ENCODE measurements at regions not wholly inside any gene's neighbourhood (a gene's known extent, or its start where the extent isn't known, plus 50 kb on each side); places are given as distances from the start of the nearest gene placed in this dataset.
"Not testable (repeated sequence)": the region's sequence is repeated elsewhere in the genome, so short reads cannot be mapped to it uniquely, and the experiment has no call there.

DNA sequence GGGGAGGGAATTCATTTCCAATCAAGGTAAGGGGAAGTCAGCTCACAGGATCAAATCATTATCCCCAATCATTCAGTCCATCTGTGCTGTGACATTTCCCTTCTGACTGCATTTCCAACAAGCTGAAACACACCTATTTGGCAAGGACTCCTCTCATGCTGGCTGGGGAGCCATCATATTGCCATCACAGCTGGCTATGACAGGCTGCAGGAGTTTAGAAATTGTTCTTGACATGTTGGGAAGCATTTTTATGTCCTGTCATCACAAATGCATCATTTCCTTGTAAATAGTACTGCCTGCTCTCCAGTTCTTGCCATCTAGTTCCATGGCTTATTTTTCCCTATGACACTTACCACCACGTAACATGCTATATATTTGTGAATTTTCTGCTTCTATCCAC, 113.9 kb upstream of the TMEM170B start:
- Histone ChIP-seq H4K20me1 (ENCODE audit: insufficient read depth, low read depth, low read length) (no peaks in the 10 kb centered on the region), H3K9me2 (replicated peaks; ENCODE audit: insufficient read depth, low read length) (no peaks in the 10 kb centered on the region), H3K27ac (ENCODE audit: low read length) (no peak overlapping the region), H3K4me3 (ENCODE audit: low read length) (no peak overlapping the region), H3K4me1 (ENCODE audit: low read length) (no peaks in the 10 kb centered on the region), H3K9ac (ENCODE audit: low read length) (no peak overlapping the region), H3K27me3 (ENCODE audit: low read length) (no peaks in the 10 kb centered on the region), H3K4me2 (ENCODE audit: low read depth, low read length, poor library complexity, severe bottlenecking) (no peak overlapping the region), H2AFZ (ENCODE audit: low read length) (no peak overlapping the region), H3K79me2 (ENCODE audit: low read length) (no peaks in the 10 kb centered on the region), H3K36me3 (ENCODE audit: insufficient read depth, low read length) (no peaks in the 10 kb centered on the region), H3K9me3 (ENCODE audit: low read length) (no peaks in the 10 kb centered on the region)
- DNase-seq: no peak

DNA sequence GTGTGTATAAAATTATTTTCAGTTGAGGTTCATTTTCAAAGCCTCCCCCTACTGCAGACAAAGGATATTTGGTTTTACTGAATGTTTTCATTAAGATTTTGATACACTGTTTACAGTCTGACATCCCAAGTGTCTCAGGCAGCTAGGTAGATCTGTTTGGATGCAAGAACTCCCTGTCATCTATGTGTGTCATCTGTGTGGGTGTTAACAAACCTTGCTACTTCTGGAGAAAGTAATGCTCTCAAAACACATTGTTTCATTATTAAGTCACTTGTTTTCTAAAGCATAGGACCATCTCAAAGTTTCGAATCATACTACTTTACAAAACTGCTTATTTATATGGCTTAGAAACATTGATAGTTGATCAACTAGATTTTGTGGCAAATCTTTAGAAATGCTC, 114.5 kb upstream of the TMEM170B start:
- no peak overlapping the region for H2AFZ ChIP-seq (ENCODE audit: low read length)
- no peak overlapping the region for H3K4me2 ChIP-seq (ENCODE audit: low read depth, low read length, poor library complexity, severe bottlenecking)
- no peak for DNase-seq
- no peaks in the 10 kb centered on the region for H3K9me3 ChIP-seq (ENCODE audit: low read length)
- H3K4me3 ChIP-seq (ENCODE audit: low read length): no peak overlapping the region
- no peak overlapping the region for H3K27ac ChIP-seq (ENCODE audit: low read length)
- H3K27me3 ChIP-seq (ENCODE audit: low read length): no peaks in the 10 kb centered on the region
- H3K79me2 ChIP-seq (ENCODE audit: low read length): no peaks in the 10 kb centered on the region
- H3K9ac ChIP-seq (ENCODE audit: low read length): no peak overlapping the region
- H3K4me1 ChIP-seq (ENCODE audit: low read length): no peaks in the 10 kb centered on the region
- no peaks in the 10 kb centered on the region for H3K9me2 ChIP-seq (replicated peaks; ENCODE audit: insufficient read depth, low read length)
- no peaks in the 10 kb centered on the region for H3K36me3 ChIP-seq (ENCODE audit: insufficient read depth, low read length)
- no peaks in the 10 kb centered on the region for H4K20me1 ChIP-seq (ENCODE audit: insufficient read depth, low read depth, low read length)

DNA sequence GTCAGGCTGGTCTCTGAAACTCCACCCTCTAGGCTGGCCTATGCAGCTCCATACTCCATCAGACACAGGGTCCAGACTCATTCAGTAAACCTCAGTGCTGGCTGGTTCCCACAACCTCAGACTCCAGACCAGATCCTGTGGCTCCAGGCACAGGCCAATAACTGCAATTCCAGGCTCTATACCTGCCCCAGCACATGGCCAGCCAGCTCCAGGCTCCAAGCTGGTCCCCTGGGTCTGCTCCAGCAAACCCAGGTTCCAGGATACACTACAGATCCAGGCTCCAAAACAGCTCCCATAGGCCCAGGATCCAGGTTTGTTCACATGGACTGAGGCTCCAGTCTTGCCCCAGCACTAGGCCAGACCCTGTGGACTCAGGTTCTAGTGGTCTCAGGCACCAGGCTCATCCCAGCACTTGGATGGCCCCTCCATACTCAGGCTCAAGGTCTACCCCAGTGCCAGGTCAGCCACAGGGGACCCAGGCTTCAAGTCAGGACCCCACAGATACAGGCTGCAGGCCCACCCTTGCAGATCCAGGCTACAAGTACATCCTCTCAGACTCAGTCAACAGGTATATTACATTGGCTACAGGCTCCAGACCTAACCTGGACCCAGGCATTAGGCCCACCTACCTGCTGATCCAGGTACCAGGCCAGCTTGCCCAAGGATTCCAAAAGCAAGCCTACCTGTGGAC, 117.6 kb upstream of the TMEM170B start:
- H2AFZ ChIP-seq (ENCODE audit: low read length): no peak overlapping the region
- DNase-seq: no peak
- H4K20me1 ChIP-seq (ENCODE audit: insufficient read depth, low read depth, low read length): no peaks in the 10 kb centered on the region
- H3K27me3 ChIP-seq (ENCODE audit: low read length): no peaks in the 10 kb centered on the region
- H3K4me3 ChIP-seq (ENCODE audit: low read length): no peak overlapping the region
- H3K9me2 ChIP-seq (replicated peaks; ENCODE audit: insufficient read depth, low read length): no peaks in the 10 kb centered on the region
- H3K27ac ChIP-seq (ENCODE audit: low read length): no peak overlapping the region
- H3K4me2 ChIP-seq (ENCODE audit: low read depth, low read length, poor library complexity, severe bottlenecking): no peak overlapping the region
- no peak overlapping the region for H3K9ac ChIP-seq (ENCODE audit: low read length)
- H3K79me2 ChIP-seq (ENCODE audit: low read length): no peaks in the 10 kb centered on the region
- H3K4me1 ChIP-seq (ENCODE audit: low read length): no peaks in the 10 kb centered on the region
- H3K36me3 ChIP-seq (ENCODE audit: insufficient read depth, low read length): no peaks in the 10 kb centered on the region
- no peaks in the 10 kb centered on the region for H3K9me3 ChIP-seq (ENCODE audit: low read length)

DNA sequence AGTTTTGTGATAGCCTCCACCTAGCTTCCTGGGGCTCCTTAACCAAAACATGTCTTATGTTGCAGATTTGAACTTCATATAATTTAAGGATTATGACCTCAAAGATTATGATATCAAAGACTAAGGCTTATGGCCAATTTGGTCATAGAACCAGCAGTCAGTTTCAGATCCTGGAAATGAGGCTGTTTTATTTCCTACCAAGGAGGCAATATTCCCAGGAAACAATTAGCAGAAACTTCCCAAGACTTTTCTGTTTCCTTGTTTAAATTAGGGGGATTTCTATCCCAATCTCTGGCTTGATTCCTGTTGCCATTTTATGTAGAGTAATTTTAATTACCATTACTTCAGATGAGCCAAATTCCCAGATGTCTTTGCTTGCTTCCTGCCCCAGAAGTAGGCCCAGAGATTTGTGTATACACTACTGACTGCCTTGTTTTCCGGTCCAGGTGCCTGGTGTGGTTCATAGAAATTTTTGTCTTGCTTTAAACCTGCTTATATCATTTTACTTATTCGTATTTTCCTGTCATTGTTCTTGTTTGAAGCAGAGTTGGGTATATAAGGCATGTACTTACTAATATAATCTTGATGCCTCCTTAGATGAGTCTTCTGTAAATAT, 119.2 kb upstream of the TMEM170B start:
- H2AFZ ChIP-seq (ENCODE audit: low read length): no peak overlapping the region
- H3K4me3 ChIP-seq (ENCODE audit: low read length): no peak overlapping the region
- no peak overlapping the region for H3K4me2 ChIP-seq (ENCODE audit: low read depth, low read length, poor library complexity, severe bottlenecking)
- no peak overlapping the region for H3K27ac ChIP-seq (ENCODE audit: low read length)
- no peaks in the 10 kb centered on the region for H3K79me2 ChIP-seq (ENCODE audit: low read length)
- H3K9ac ChIP-seq (ENCODE audit: low read length): no peak overlapping the region
- H3K27me3 ChIP-seq (ENCODE audit: low read length): no peaks in the 10 kb centered on the region
- H3K36me3 ChIP-seq (ENCODE audit: insufficient read depth, low read length): no peaks in the 10 kb centered on the region
- H3K9me3 ChIP-seq (ENCODE audit: low read length): no peaks in the 10 kb centered on the region
- no peaks in the 10 kb centered on the region for H3K4me1 ChIP-seq (ENCODE audit: low read length)
- no peak for DNase-seq
- H4K20me1 ChIP-seq (ENCODE audit: insufficient read depth, low read depth, low read length): no peaks in the 10 kb centered on the region
- H3K9me2 ChIP-seq (replicated peaks; ENCODE audit: insufficient read depth, low read length): no peaks in the 10 kb centered on the region

DNA sequence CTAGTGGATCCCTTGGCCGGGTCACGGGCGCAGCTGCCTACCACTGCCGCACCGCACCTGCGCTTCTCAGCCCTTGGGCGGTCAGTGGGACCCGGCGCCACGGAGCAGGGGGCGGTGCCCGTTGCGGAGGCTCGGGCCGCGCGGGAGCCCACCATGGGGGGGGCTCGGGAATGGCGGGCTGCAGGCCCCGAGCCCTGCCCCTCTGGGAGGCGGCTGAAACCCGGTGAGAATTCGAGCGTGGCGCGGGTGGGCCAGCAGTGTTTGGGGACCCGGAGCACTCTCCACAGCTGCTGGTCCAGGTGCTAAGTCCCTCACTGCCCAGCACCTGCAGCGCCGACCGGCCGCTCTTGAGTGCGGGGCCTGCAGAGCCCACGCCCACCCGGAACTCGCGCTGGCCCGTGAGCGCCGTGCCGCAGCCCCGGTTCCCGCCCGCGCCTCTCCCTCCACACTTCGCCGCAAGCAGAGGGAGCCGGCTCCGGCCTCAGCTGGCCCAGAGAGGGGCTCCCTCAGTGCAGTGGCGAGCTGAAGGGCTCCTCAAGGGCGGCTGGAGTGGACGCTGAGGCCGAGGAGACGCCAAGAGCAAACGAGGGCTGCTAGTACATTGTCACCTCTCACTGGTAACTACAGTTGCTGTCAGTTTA, 120.5 kb upstream of the TMEM170B start:
- H3K4me2 ChIP-seq (ENCODE audit: low read depth, low read length, poor library complexity, severe bottlenecking): no peak overlapping the region
- no peak overlapping the region for H3K9ac ChIP-seq (ENCODE audit: low read length)
- no peaks in the 10 kb centered on the region for H4K20me1 ChIP-seq (ENCODE audit: insufficient read depth, low read depth, low read length)
- H2AFZ ChIP-seq (ENCODE audit: low read length): no peak overlapping the region
- no peaks in the 10 kb centered on the region for H3K27me3 ChIP-seq (ENCODE audit: low read length)
- H3K27ac ChIP-seq (ENCODE audit: low read length): no peak overlapping the region
- no peak overlapping the region for H3K4me3 ChIP-seq (ENCODE audit: low read length)
- H3K9me3 ChIP-seq (ENCODE audit: low read length): no peaks in the 10 kb centered on the region
- H3K9me2 ChIP-seq (replicated peaks; ENCODE audit: insufficient read depth, low read length): no peaks in the 10 kb centered on the region
- H3K4me1 ChIP-seq (ENCODE audit: low read length): no peaks in the 10 kb centered on the region
- H3K36me3 ChIP-seq (ENCODE audit: insufficient read depth, low read length): no peaks in the 10 kb centered on the region
- H3K79me2 ChIP-seq (ENCODE audit: low read length): no peaks in the 10 kb centered on the region
- DNase-seq: no peak

DNA sequence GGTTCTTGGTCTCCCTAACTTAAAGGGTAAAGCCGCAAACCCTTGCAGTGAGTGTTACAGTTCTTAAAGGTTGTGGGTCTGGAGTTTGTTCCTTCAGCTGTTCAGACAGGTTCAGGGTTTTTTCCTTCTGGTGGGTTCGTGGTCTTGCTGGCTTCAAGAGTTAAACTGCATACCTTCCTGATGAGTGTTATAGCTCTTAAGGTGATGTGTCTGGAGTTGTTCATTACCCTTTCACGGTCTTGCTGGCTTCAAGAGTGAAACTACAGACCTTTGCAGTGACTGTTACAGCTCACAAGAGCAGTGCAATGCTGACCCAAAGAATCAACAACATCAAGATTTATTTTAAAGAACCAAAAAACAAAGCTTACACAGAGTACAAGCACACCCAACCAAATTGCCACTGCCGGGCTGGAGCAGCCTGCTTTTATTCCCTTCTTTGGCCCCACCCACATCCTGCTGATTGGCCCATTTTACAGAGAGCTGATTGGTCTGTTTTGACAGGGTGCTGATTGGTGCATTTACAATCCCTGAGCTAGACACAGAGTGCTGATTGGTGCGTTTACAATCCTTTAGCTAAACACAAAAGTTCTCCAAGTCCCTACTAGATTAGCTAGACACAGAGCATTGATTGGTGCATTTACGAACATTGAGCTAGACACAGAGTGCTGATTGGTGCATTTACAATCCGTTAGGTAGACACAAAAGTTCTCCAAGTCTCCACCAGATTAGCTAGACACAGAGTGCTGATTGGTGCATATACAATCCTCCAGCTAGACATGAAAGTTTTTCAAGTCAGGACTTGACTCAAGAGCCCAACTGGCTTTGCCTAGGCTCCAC, 121.2 kb upstream of the TMEM170B start:
- H3K9me3 ChIP-seq (ENCODE audit: low read length); H3K4me1 ChIP-seq (ENCODE audit: low read length): not testable (repeated sequence)

DNA sequence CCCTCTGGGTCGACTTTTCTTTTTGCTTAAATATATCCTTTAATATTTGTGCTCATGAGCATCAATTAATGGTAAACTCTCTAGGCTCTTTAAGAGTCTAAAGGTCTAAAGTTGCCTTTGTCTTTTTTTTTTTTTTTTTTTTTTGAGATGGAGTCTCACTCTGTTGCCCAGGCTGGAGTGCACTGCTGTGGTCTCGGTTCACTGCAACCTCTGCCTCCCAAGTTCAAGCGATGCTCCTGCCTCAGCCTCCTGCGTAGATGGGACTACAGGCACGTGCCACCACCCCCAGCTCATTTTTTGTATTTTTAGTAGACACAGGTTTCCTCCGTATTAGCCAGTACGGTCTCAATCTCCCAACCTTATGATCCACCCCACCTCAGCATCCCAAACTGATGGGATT, 122.0 kb upstream of the TMEM170B start:
- H3K4me1 ChIP-seq (ENCODE audit: low read length): no peaks in the 10 kb centered on the region

More for the DNA sequence above, 121.2 kb upstream of the TMEM170B start:
- H3K9ac ChIP-seq (ENCODE audit: low read length); H3K79me2 ChIP-seq (ENCODE audit: low read length); H3K36me3 ChIP-seq (ENCODE audit: insufficient read depth, low read length); H3K27ac ChIP-seq (ENCODE audit: low read length); H2AFZ ChIP-seq (ENCODE audit: low read length); H3K4me3 ChIP-seq (ENCODE audit: low read length); DNase-seq; H3K9me2 ChIP-seq (replicated peaks; ENCODE audit: insufficient read depth, low read length); H3K4me2 ChIP-seq (ENCODE audit: low read depth, low read length, poor library complexity, severe bottlenecking); H4K20me1 ChIP-seq (ENCODE audit: insufficient read depth, low read depth, low read length); H3K27me3 ChIP-seq (ENCODE audit: low read length): not testable (repeated sequence)

More for the DNA sequence above, 122.0 kb upstream of the TMEM170B start:
- Histone ChIP-seq H4K20me1 (ENCODE audit: insufficient read depth, low read depth, low read length) (no peaks in the 10 kb centered on the region), H3K9me2 (replicated peaks; ENCODE audit: insufficient read depth, low read length) (no peaks in the 10 kb centered on the region), H3K27ac (ENCODE audit: low read length) (no peak overlapping the region), H3K4me3 (ENCODE audit: low read length) (no peak overlapping the region), H3K79me2 (ENCODE audit: low read length) (no peaks in the 10 kb centered on the region), H3K9ac (ENCODE audit: low read length) (no peak overlapping the region), H2AFZ (ENCODE audit: low read length) (no peak overlapping the region), H3K27me3 (ENCODE audit: low read length) (no peaks in the 10 kb centered on the region), H3K36me3 (ENCODE audit: insufficient read depth, low read length) (no peaks in the 10 kb centered on the region), H3K9me3 (ENCODE audit: low read length) (no peaks in the 10 kb centered on the region), H3K4me2 (ENCODE audit: low read depth, low read length, poor library complexity, severe bottlenecking) (no peak overlapping the region)
- no peak for DNase-seq
